Mesenchymal stem cell (in vitro differentiated cells and primary cell): ENCODE measurements at regions not wholly inside any gene's neighbourhood (a gene's known extent, or its start where the extent isn't known, plus 50 kb on each side); places are given as distances from the start of the nearest gene placed in this dataset.
A peak's percentile ranks its signal among the peaks of the same experiment; 100 is the strongest.

Source experiments
- DNase-seq: peaks from one replicate; pipeline ENCODE4 v3.0.0-alpha.2; 2013
- H2AFZ ChIP-seq: one replicate; pipeline ENCODE4 v1.6.1; 2013; ENCODE audit warnings: low read depth, mild to moderate bottlenecking, control low read depth, inconsistent platforms, low read length, moderate library complexity
- H2AK5ac ChIP-seq: 2 replicates; pipeline ENCODE4 v1.6.1; 2013; ENCODE audit warnings: low read length, moderate library complexity, mild to moderate bottlenecking, inconsistent platforms; ENCODE audit not compliant: severe bottlenecking
- H2BK120ac ChIP-seq: one replicate; pipeline ENCODE4 v1.6.1; 2013; ENCODE audit warnings: low read depth, mild to moderate bottlenecking, inconsistent platforms, low read length, moderate library complexity
- H2BK12ac ChIP-seq, 2 experiments: one replicate each; pipeline ENCODE4 v1.6.1; 2013; ENCODE audit warnings: inconsistent platforms in 2 of 2, low read length in 2 of 2, mild to moderate bottlenecking in 2 of 2, moderate library complexity in 2 of 2, control low read depth in 1 of 2
- H2BK15ac ChIP-seq: one replicate; pipeline ENCODE4 v1.6.1; 2013; ENCODE audit warnings: mild to moderate bottlenecking, low read depth, inconsistent platforms; ENCODE audit not compliant: poor library complexity, severe bottlenecking
- H2BK5ac ChIP-seq: 2 replicates; pipeline ENCODE4 v1.6.1; 2013; ENCODE audit warnings: low read depth, mild to moderate bottlenecking, low read length, control low read depth, inconsistent platforms; ENCODE audit not compliant: poor library complexity, severe bottlenecking
- H3K14ac ChIP-seq, 2 experiments: one replicate each; pipeline ENCODE4 v1.6.1; 2013; ENCODE audit warnings: inconsistent platforms in 2 of 2, low read length in 2 of 2, control low read depth in 1 of 2, mild to moderate bottlenecking in 1 of 2, moderate library complexity in 1 of 2
- H3K18ac ChIP-seq, 2 experiments: one replicate each; pipeline ENCODE4 v1.6.1; 2013; ENCODE audit warnings: inconsistent platforms in 2 of 2, low read length in 2 of 2, control low read depth in 1 of 2, low read depth in 1 of 2, mild to moderate bottlenecking in 1 of 2
- H3K23ac ChIP-seq, 2 experiments: one replicate each; pipeline ENCODE4 v1.6.1; 2013; ENCODE audit warnings: inconsistent platforms in 2 of 2, low read length in 2 of 2, mild to moderate bottlenecking in 2 of 2, moderate library complexity in 2 of 2, control low read depth in 1 of 2
- H3K27ac ChIP-seq: 2 replicates; pipeline ENCODE4 v1.5.1; 2013; ENCODE audit warnings: mild to moderate bottlenecking, moderate library complexity, low read length, control low read depth, inconsistent platforms; ENCODE audit not compliant: poor library complexity, severe bottlenecking
- H3K27me3 ChIP-seq, 2 experiments: 2 replicates each; pipeline versions ENCODE4 v1.6.1 to v1.7.0; 2013; ENCODE audit warnings: low read length in 2 of 2, mild to moderate bottlenecking in 2 of 2, moderate library complexity in 2 of 2, control low read depth in 1 of 2, inconsistent platforms in 1 of 2; ENCODE audit not compliant: control insufficient read depth in 1 of 2, insufficient read depth in 1 of 2
- H3K36me3 ChIP-seq, 2 experiments: 2 replicates each; pipeline versions ENCODE4 v1.6.1 to v1.7.0; 2013; ENCODE audit warnings: low read length in 2 of 2, control low read depth in 1 of 2, inconsistent platforms in 1 of 2, low read depth in 1 of 2, mild to moderate bottlenecking in 1 of 2; ENCODE audit not compliant: insufficient read depth in 2 of 2, control insufficient read depth in 1 of 2
- H3K4ac ChIP-seq, 2 experiments: one replicate each; pipeline ENCODE4 v1.6.1; 2013; ENCODE audit warnings: inconsistent platforms in 2 of 2, low read length in 2 of 2, mild to moderate bottlenecking in 2 of 2, moderate library complexity in 2 of 2, control low read depth in 1 of 2, low read depth in 1 of 2
- H3K4me1 ChIP-seq: 2 replicates; pipeline ENCODE4 v1.6.1; 2013; ENCODE audit warnings: low read depth, low read length, control low read depth; ENCODE audit not compliant: control insufficient read depth, insufficient read depth
- H3K4me2 ChIP-seq: 2 replicates; pipeline ENCODE4 v1.6.1; 2013; ENCODE audit warnings: low read length, mild to moderate bottlenecking, inconsistent platforms; ENCODE audit not compliant: poor library complexity, severe bottlenecking
- H3K4me3 ChIP-seq, 2 experiments: 2 replicates each; pipeline versions ENCODE4 v1.5.1 to v1.7.0; 2013; ENCODE audit warnings: low read length in 2 of 2, mild to moderate bottlenecking in 2 of 2, control low read depth in 1 of 2, low read depth in 1 of 2; ENCODE audit not compliant: insufficient read depth in 1 of 2
- H3K79me1 ChIP-seq: replicated peaks from 2 replicates; pipeline ENCODE4 v1.6.1; 2013; ENCODE audit warnings: mild to moderate bottlenecking, control low read depth, low read length, inconsistent platforms; ENCODE audit not compliant: poor library complexity, severe bottlenecking
- H3K9ac ChIP-seq: 2 replicates; pipeline ENCODE4 v1.7.0; 2013; ENCODE audit warnings: mild to moderate bottlenecking, low read length, moderate library complexity
- H3K9me3 ChIP-seq: 2 replicates; pipeline ENCODE4 v1.7.0; 2013; ENCODE audit warnings: mild to moderate bottlenecking, low read length; ENCODE audit not compliant: control insufficient read depth
- H4K8ac ChIP-seq: one replicate; pipeline ENCODE4 v1.6.1; 2013; ENCODE audit warnings: inconsistent platforms, mild to moderate bottlenecking, low read length, moderate library complexity
- H4K91ac ChIP-seq: one replicate; pipeline ENCODE4 v1.6.1; 2013; ENCODE audit warnings: mild to moderate bottlenecking, low read length, inconsistent platforms
- WGBS: methylation state at CpG from one replicate; pipeline ENCODE4 v1.1.7; 2013; ENCODE audit warnings: mixed read lengths; 5-methylcytosine and 5-hydroxymethylcytosine counted together

DNA sequence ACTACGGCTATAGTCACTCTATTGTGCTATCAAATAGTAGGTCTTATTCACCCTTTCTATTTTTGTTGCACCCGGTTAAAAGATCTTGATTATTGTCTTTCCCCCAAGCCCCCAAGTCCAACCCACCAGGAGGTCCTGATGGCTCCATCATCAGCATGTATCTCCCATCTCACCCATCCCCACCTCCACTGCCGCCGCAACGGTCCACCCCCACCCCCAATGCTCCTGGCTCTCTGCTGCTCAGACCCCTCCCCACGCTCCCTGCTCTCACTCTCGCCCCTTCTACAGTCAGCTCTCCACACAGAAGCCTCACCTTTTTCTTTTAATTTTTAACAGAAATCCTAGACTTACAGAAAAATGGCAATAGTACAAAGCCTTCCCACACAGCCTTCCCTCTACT, 51.5 kb upstream of the SH3PXD2B start:
- H3K18ac ChIP-seq = no peak overlapping the region
- no peak overlapping the region for H2AFZ ChIP-seq
- no peak overlapping the region for H3K14ac ChIP-seq
- H2BK12ac ChIP-seq = no peak overlapping the region
- no peaks in the 10 kb centered on the region for H3K36me3 ChIP-seq
- H3K4ac ChIP-seq = no peak overlapping the region
- no peak overlapping the region for H2AK5ac ChIP-seq
- peaks cover 40 to 67% of the 10 kb centered on the region in 2 experiments for H3K27me3 ChIP-seq
- no peak overlapping the region for H3K4me3 ChIP-seq
- H2BK5ac ChIP-seq = no peak overlapping the region
- no peak overlapping the region for H3K23ac ChIP-seq
- no peak overlapping the region for H3K27ac ChIP-seq
- no peak overlapping the region for H4K91ac ChIP-seq
- H4K8ac ChIP-seq = no peak overlapping the region
- H2BK15ac ChIP-seq = no peak overlapping the region
- no peaks in the 10 kb centered on the region for H3K4me1 ChIP-seq
- H3K79me1 ChIP-seq = no peaks in the 10 kb centered on the region
- H3K9ac ChIP-seq = no peak overlapping the region
- no peak overlapping the region for H2BK120ac ChIP-seq
- WGBS = 94% methylated on average over 7 of the region's 7 CpGs
- DNase-seq = no peak
- no peak overlapping the region for H3K4me2 ChIP-seq
- H3K9me3 ChIP-seq = peaks cover 18% of the 10 kb centered on the region

DNA sequence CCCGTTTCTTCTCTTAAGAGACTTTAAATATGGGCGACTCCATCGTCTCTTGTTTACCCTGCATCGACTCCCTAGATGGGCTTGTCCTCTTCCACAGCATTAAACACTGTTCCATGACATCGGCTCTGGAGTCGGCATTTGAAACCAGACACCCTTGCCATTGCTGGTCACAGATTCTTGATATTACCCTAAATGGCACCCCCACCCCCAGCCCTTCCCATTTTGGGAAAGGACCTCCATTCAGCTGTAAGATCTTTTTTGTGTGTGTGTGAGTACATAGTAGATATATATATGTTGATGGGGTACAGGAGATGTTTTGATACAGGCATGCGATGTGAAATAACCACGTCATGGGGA, 51.1 kb upstream of the SH3PXD2B start:
- 89% methylated on average over 6 of the region's 8 CpGs for WGBS
- no peak overlapping the region for H3K4me3 ChIP-seq
- no peak overlapping the region for H2BK15ac ChIP-seq
- no peak overlapping the region for H4K91ac ChIP-seq
- no peak overlapping the region for H3K27ac ChIP-seq
- H3K9me3 ChIP-seq = peaks cover 13% of the 10 kb centered on the region
- H3K4me2 ChIP-seq = no peak overlapping the region
- no peak overlapping the region for H3K4ac ChIP-seq
- H2BK5ac ChIP-seq = no peak overlapping the region
- no peak overlapping the region for H2AK5ac ChIP-seq
- no peaks in the 10 kb centered on the region for H3K36me3 ChIP-seq
- H2BK12ac ChIP-seq = no peak overlapping the region
- H3K18ac ChIP-seq = no peak overlapping the region
- H3K79me1 ChIP-seq = no peaks in the 10 kb centered on the region
- no peak overlapping the region for H3K9ac ChIP-seq
- H3K23ac ChIP-seq = no peak overlapping the region
- no peak overlapping the region for H2AFZ ChIP-seq
- DNase-seq = no peak
- H3K14ac ChIP-seq = no peak overlapping the region
- peaks cover 40 to 66% of the 10 kb centered on the region in 2 experiments for H3K27me3 ChIP-seq
- no peaks in the 10 kb centered on the region for H3K4me1 ChIP-seq
- H4K8ac ChIP-seq = no peak overlapping the region
- H2BK120ac ChIP-seq = no peak overlapping the region

DNA sequence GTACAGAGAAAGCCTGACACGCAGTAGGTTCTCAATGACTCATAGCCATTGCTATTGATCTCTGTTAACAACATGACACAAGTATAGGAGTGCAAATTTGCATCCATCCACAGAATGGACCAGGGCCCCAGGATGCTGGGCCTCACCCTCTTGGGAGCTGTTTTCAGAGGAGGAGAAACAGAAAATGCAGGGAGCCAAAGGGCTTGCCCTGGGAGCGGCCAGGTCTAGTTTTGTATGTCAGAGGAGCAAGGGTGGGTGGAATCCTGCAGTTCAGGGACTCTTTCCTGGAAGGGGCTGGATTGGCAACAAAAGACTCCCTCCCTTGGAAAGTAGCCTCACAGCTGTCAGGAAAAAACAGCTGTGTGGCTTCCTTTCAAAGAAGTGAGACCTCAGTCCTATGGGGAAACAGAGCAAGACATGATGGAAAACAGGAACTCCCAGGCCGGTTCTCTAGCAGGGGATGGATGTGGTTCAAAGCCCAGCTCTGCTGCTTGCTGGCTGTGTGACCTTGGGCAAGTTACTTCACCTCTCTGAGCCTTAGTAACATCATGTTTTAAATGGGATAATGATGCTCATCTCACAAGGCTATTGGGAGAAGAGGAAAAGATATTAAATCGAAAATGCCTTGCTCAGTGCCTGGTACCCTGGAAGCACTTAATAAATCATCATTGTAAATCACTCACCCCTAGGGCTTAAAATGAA, 50.5 kb upstream of the SH3PXD2B start:
- Histone ChIP-seq H3K4me3 (no peak overlapping the region), H3K14ac (no peak overlapping the region), H3K27me3 (peaks cover 35 to 60% of the 10 kb centered on the region in 2 experiments), H2AFZ (no peak overlapping the region), H3K23ac (no peak overlapping the region), H3K27ac (no peak overlapping the region), H3K9me3 (peaks cover 8% of the 10 kb centered on the region), H2BK15ac (no peak overlapping the region), H3K4ac (no peak overlapping the region), H3K4me1 (no peaks in the 10 kb centered on the region), H2BK5ac (no peak overlapping the region), H2BK120ac (no peak overlapping the region), H3K9ac (no peak overlapping the region), H4K8ac (no peak overlapping the region), H4K91ac (no peak overlapping the region), H3K79me1 (no peaks in the 10 kb centered on the region), H3K36me3 (no peaks in the 10 kb centered on the region), H2BK12ac (no peak overlapping the region), H2AK5ac (no peak overlapping the region), H3K18ac (no peak overlapping the region), H3K4me2 (no peak overlapping the region)
- DNase-seq = no peak
- 81% methylated on average over 4 of the region's 4 CpGs for WGBS

DNA sequence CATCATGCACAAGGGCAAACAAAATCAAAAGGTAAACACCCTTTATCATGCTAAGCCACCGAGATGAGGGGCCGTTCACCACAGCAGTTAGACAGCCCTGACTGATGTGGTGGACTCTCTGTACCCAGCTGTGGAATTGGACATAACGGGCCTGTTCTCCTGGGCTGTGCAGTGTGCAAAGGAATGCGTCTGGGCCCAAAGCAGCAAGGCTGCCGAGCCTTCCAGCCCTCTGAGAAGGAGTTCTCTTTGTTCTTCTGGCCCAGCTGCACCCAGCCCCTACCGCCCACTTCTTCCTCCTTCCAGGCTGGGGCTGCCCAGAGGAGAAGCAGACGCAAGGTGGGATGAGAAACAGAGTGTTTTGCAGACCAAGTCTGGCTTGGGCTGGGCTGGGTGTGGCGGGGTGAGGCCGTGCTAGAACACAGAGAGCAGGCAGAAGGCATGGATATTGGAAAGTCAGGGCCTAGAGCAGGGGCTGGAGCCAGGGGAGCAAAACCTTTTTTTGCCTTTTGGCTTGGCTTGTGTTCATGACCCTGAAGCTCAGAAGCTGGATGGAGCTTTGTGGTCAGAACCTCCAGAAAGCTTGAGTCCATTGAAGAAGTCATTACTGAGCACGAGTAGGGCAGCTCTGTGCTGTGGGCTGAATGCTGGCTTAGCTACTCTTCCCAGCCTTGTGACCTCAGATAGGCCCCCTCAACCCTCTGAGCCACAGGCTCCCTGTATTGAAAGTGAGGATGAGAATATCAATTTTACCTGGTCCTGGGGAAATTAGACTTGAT, 49.8 kb upstream of the SH3PXD2B start:
- H3K4me2 ChIP-seq = no peak overlapping the region
- no peak for DNase-seq

More for the DNA sequence above, 49.8 kb upstream of the SH3PXD2B start:
- H3K27ac ChIP-seq = no peak overlapping the region
- no peak overlapping the region for H3K9ac ChIP-seq
- no peak overlapping the region for H2BK5ac ChIP-seq
- H2BK12ac ChIP-seq = no peak overlapping the region
- no peaks in the 10 kb centered on the region for H3K79me1 ChIP-seq
- H2AFZ ChIP-seq = no peak overlapping the region
- no peak overlapping the region for H2BK15ac ChIP-seq
- no peak overlapping the region for H2AK5ac ChIP-seq
- H3K18ac ChIP-seq = no peak overlapping the region
- no peaks in the 10 kb centered on the region for H3K4me1 ChIP-seq
- peaks cover under 1% of the 10 kb centered on the region for H3K9me3 ChIP-seq
- 83% methylated on average over 8 of the region's 10 CpGs for WGBS
- peaks cover 32 to 53% of the 10 kb centered on the region in 2 experiments for H3K27me3 ChIP-seq
- H3K23ac ChIP-seq = no peak overlapping the region
- no peak overlapping the region for H4K8ac ChIP-seq
- H3K36me3 ChIP-seq = no peaks in the 10 kb centered on the region
- H3K4me3 ChIP-seq = no peak overlapping the region
- H3K14ac ChIP-seq = no peak overlapping the region
- H2BK120ac ChIP-seq = no peak overlapping the region
- H4K91ac ChIP-seq = no peak overlapping the region
- peak overlapping the region in 1 of 2 experiments; percentile 25 for H3K4ac ChIP-seq
